GM21576 (cell line): ENCODE measurements at regions not wholly inside any gene's neighbourhood (a gene's known extent, or its start where the extent isn't known, plus 50 kb on each side); places are given as distances from the start of the nearest gene placed in this dataset.
A peak's percentile ranks its signal among the peaks of the same experiment; 100 is the strongest.
"Not testable (repeated sequence)": the region's sequence is repeated elsewhere in the genome, so short reads cannot be mapped to it uniquely, and the experiment has no call there.

Source experiments
- ATAC-seq: cut with Tn5 transposase; IDR thresholded peaks from one replicate; pipeline ENCODE4 v1.9.1; 2021; ENCODE audit warnings: mild to moderate bottlenecking, moderate library complexity; ENCODE audit not compliant: unreplicated experiment

- no peak for ATAC-seq
Measured at GRCh38 chr5:124001036-124001615, 489.1 kb downstream of the CSNK1G3 start.

GRCh38 chr5:124000538-124000937 is 488.6 kb downstream of the CSNK1G3 start:
- no peak for ATAC-seq

- ATAC-seq = no peak
Measured at GRCh38 chr5:123997462-123998215, 485.7 kb downstream of the CSNK1G3 start.

GRCh38 chr5:123997064-123997461 is 485.1 kb downstream of the CSNK1G3 start:
- no peak for ATAC-seq

GRCh38 chr5:123992641-123993040 is 480.7 kb downstream of the CSNK1G3 start:
- ATAC-seq = no peak

GRCh38 chr5:123987956-123988355 is 476.0 kb downstream of the CSNK1G3 start:
- ATAC-seq = no peak

- peak; percentile 62 for ATAC-seq
Measured at GRCh38 chr5:123976379-123977033, 464.5 kb downstream of the CSNK1G3 start.

- not testable (repeated sequence) for ATAC-seq
Measured at GRCh38 chr5:123975521-123975920, 463.5 kb downstream of the CSNK1G3 start.

- no peak for ATAC-seq
Measured at GRCh38 chr5:123966781-123967180, 454.8 kb downstream of the CSNK1G3 start.

- no peak for ATAC-seq
Measured at GRCh38 chr5:123965626-123966025, 453.6 kb downstream of the CSNK1G3 start.

- ATAC-seq = no peak
Measured at GRCh38 chr5:123964884-123965283, 452.9 kb downstream of the CSNK1G3 start.

GRCh38 chr5:123960526-123960925 is 448.5 kb downstream of the CSNK1G3 start:
- no peak for ATAC-seq

GRCh38 chr5:123951582-123951977 is 439.6 kb downstream of the CSNK1G3 start:
- ATAC-seq = no peak

- no peak for ATAC-seq
Measured at GRCh38 chr5:123950701-123951581, 439.0 kb downstream of the CSNK1G3 start.

- ATAC-seq = no peak
Measured at GRCh38 chr5:123949807-123950340, 437.9 kb downstream of the CSNK1G3 start.

- no peak for ATAC-seq
Measured at GRCh38 chr5:123949043-123949804, 437.2 kb downstream of the CSNK1G3 start.

- no peak for ATAC-seq
Measured at GRCh38 chr5:123947797-123948196, 435.8 kb downstream of the CSNK1G3 start.

GRCh38 chr5:123945548-123945947 is 433.6 kb downstream of the CSNK1G3 start:
- ATAC-seq = no peak

- ATAC-seq = no peak
Measured at GRCh38 chr5:123943151-123943550, 431.2 kb downstream of the CSNK1G3 start.

GRCh38 chr5:123940416-123940815 is 428.4 kb downstream of the CSNK1G3 start:
- ATAC-seq = no peak
